Neutrophil (primary cell): ENCODE measurements at regions not wholly inside any gene's neighbourhood (a gene's known extent, or its start where the extent isn't known, plus 50 kb on each side); places are given as distances from the start of the nearest gene placed in this dataset.

ENCODE experiments used
- H3K27ac ChIP-seq: fragments of 200-600 bp; sonication (generic); 2 replicates; pipeline ENCODE4 v1.5.1; 2016; ENCODE audit warnings: mild to moderate bottlenecking, moderate library complexity
- H3K27me3 ChIP-seq: fragments of 200-600 bp; sonication (generic); 2 replicates; pipeline ENCODE4 v1.6.0; 2016; ENCODE audit warnings: mild to moderate bottlenecking
- H3K36me3 ChIP-seq: fragments of 200-600 bp; sonication (generic); 2 replicates; pipeline ENCODE4 v1.5.1; 2017
- H3K4me1 ChIP-seq, 2 experiments: fragments of 200-600 bp in 1 of 2; sonication (generic) in 1 of 2; 1 replicate in 1 of 2; 2 replicates in 1 of 2; pipeline versions ENCODE4 v1.5.1 to v1.6.1; 2013 to 2016; ENCODE audit warnings: low read depth in 1 of 2, low read length in 1 of 2, mild to moderate bottlenecking in 1 of 2, moderate library complexity in 1 of 2; ENCODE audit not compliant: control insufficient read depth in 1 of 2, insufficient read depth in 1 of 2
- H3K4me3 ChIP-seq, 2 experiments: fragments of 200-600 bp in 1 of 2; sonication (generic) in 1 of 2; 1 replicate in 1 of 2; 2 replicates in 1 of 2; pipeline ENCODE4 v1.5.1; 2013 to 2016; ENCODE audit warnings: low read depth in 1 of 2, low read length in 1 of 2, mild to moderate bottlenecking in 1 of 2, moderate library complexity in 1 of 2
- H3K9me3 ChIP-seq: fragments of 200-600 bp; sonication (generic); 2 replicates; pipeline ENCODE4 v1.5.1; 2016
- CTCF ChIP-seq: fragments of 200-600 bp; sonication (generic); IDR thresholded peaks from 2 replicates; pipeline ENCODE4 v1.5.1; 2016; ENCODE audit warnings: antibody characterized with exemption

GRCh38 chr3:102699104-102699818, 264.4 kb downstream of the ZPLD1 start:
- Histone ChIP-seq H3K36me3 (no peaks in the 10 kb centered on the region), H3K27ac (no peak overlapping the region), H3K4me1 (no peaks in the 10 kb centered on the region), H3K27me3 (no peaks in the 10 kb centered on the region), H3K9me3 (no peaks in the 10 kb centered on the region), H3K4me3 (no peak overlapping the region)
- no peak for TF ChIP-seq CTCF

- Histone ChIP-seq H3K36me3 (no peaks in the 10 kb centered on the region), H3K9me3 (no peaks in the 10 kb centered on the region), H3K4me3 (no peak overlapping the region), H3K27me3 (no peaks in the 10 kb centered on the region), H3K4me1 (no peaks in the 10 kb centered on the region), H3K27ac (no peak overlapping the region)
- TF ChIP-seq CTCF = no peak
Measured at GRCh38 chr3:102699819-102700140, 265.0 kb downstream of the ZPLD1 start.

- Histone ChIP-seq H3K27me3 (no peaks in the 10 kb centered on the region), H3K36me3 (no peaks in the 10 kb centered on the region), H3K9me3 (no peaks in the 10 kb centered on the region), H3K4me3 (no peak overlapping the region), H3K27ac (no peak overlapping the region), H3K4me1 (no peaks in the 10 kb centered on the region)
- TF ChIP-seq CTCF = no peak
Measured at GRCh38 chr3:102712896-102713295, 278.1 kb downstream of the ZPLD1 start.

- TF ChIP-seq CTCF = no peak
- no peak overlapping the region for H3K4me3 ChIP-seq
- H3K4me1 ChIP-seq = no peaks in the 10 kb centered on the region
- H3K36me3 ChIP-seq = no peaks in the 10 kb centered on the region
- no peak overlapping the region for H3K27ac ChIP-seq
- no peaks in the 10 kb centered on the region for H3K27me3 ChIP-seq
- H3K9me3 ChIP-seq = no peaks in the 10 kb centered on the region
Measured at GRCh38 chr3:102714567-102714966, 279.8 kb downstream of the ZPLD1 start.

GRCh38 chr3:102715030-102715697, 280.3 kb downstream of the ZPLD1 start:
- Histone ChIP-seq H3K9me3 (no peaks in the 10 kb centered on the region), H3K4me3 (no peak overlapping the region), H3K27ac (no peak overlapping the region), H3K4me1 (no peaks in the 10 kb centered on the region), H3K36me3 (no peaks in the 10 kb centered on the region), H3K27me3 (no peaks in the 10 kb centered on the region)
- TF ChIP-seq CTCF = no peak
